Kidney epithelial cell (primary cell): ENCODE measurements at regions not wholly inside any gene's neighbourhood (a gene's known extent, or its start where the extent isn't known, plus 50 kb on each side); places are given as distances from the start of the nearest gene placed in this dataset.

Experiments
- DNase-seq: peaks from one replicate; pipeline ENCODE4 v3.0.0-alpha.2; 2010; ENCODE audit warnings: low read depth
- H3K27me3 ChIP-seq: 2 replicates; pipeline ENCODE4 v1.6.0; 2011; ENCODE audit warnings: low read length; ENCODE audit not compliant: control insufficient read depth, insufficient read depth
- H3K36me3 ChIP-seq: 2 replicates; pipeline ENCODE4 v1.5.1; 2011; ENCODE audit warnings: low read length; ENCODE audit not compliant: control insufficient read depth, insufficient read depth
- H3K4me3 ChIP-seq: 2 replicates; pipeline ENCODE4 v1.5.1; 2011; ENCODE audit warnings: low read depth, mild to moderate bottlenecking, control low read depth, low read length
- CTCF ChIP-seq: IDR thresholded peaks from 2 replicates; pipeline ENCODE4 v1.5.1; 2011; ENCODE audit warnings: mild to moderate bottlenecking, moderate library complexity, low read length, control low read depth, inconsistent platforms; ENCODE audit not compliant: insufficient read depth, poor library complexity, severe bottlenecking

DNA sequence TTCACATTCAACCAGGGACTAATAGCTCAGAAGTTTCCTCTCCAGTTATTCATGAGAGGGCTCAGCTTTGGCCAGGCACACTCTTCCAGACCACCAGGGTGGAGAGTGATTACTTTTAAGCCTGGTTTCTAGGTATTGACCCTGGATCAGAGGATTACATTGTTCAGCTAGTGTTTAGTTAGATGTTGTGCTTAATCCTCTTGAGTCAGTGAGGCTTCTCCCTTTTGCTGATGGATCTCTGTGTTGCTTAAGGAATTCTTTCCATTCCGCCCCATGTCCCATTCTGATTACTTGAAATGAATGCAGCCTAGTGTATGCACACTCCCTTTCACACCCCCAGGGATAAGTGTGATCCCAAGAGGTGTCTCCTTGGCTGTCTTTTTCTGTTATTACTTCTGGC is 271.7 kb upstream of the ANO5 start:
- Histone ChIP-seq H3K36me3 (no peaks in the 10 kb centered on the region), H3K4me3 (no peak overlapping the region), H3K27me3 (no peaks in the 10 kb centered on the region)
- TF ChIP-seq CTCF: no peak
- DNase-seq: no peak

GRCh38 chr11:21924262-21924661 is 268.6 kb upstream of the ANO5 start:
- no peak for DNase-seq
- H3K36me3 ChIP-seq: no peaks in the 10 kb centered on the region
- H3K27me3 ChIP-seq: no peaks in the 10 kb centered on the region
- no peak overlapping the region for H3K4me3 ChIP-seq
- TF ChIP-seq CTCF: no peak

DNA sequence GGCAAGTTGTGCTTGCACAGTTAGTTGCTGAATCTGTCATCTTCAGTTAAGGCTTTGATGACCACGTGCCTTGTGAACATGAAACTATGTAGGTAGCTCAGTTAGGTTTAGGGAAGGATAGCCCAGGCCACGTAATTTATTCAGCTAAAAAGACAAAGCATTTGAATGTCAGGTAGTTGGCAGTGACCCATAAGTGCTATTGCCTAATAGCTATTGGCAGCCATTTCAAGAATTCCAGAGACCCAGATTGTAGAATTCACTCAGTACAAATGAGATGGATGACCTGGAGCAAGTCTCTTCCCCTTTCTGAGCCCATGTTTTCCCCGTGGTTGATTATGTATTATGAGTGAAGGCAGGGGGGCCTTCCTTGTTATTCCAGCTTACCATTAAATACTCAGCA is 265.3 kb upstream of the ANO5 start:
- Histone ChIP-seq H3K27me3 (no peaks in the 10 kb centered on the region), H3K4me3 (no peak overlapping the region), H3K36me3 (no peaks in the 10 kb centered on the region)
- TF ChIP-seq CTCF: no peak
- no peak for DNase-seq

DNA sequence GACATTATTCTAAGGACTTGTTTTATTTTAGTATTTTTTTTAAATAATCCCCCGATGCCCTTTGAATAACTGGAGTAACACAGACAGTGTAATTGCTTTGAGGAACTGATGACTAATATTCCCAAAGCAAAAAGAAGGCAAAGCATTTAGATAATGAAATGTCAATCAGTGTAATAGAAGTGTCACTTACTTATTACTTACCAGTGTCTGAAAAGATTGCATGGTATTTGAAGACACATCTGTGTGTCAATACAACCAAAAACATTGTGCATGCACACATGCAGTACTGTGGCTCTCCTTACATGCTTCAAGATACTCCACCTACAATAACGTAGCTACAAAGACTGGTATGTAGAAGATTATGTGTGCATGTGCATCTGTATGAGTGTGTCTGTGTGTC is 264.0 kb upstream of the ANO5 start:
- H3K36me3 ChIP-seq: no peaks in the 10 kb centered on the region
- no peak overlapping the region for H3K4me3 ChIP-seq
- no peak for DNase-seq
- TF ChIP-seq CTCF: no peak
- H3K27me3 ChIP-seq: no peaks in the 10 kb centered on the region

- no peak for DNase-seq
- Histone ChIP-seq H3K4me3 (no peak overlapping the region), H3K27me3 (no peaks in the 10 kb centered on the region), H3K36me3 (no peaks in the 10 kb centered on the region)
- TF ChIP-seq CTCF: no peak
Observed at GRCh38 chr11:21930408-21930807, 262.5 kb upstream of the ANO5 start.

- no peak for DNase-seq
Observed at GRCh38 chr11:21931436-21932101, 261.3 kb upstream of the ANO5 start.

More at GRCh38 chr11:21931436-21932101, 261.3 kb upstream of the ANO5 start:
- H3K36me3 ChIP-seq: no peaks in the 10 kb centered on the region
- H3K27me3 ChIP-seq: no peaks in the 10 kb centered on the region
- H3K4me3 ChIP-seq: no peak overlapping the region
- no peak for TF ChIP-seq CTCF
